Fibroblast of the aortic adventitia (primary cell): ENCODE measurements at regions not wholly inside any gene's neighbourhood (a gene's known extent, or its start where the extent isn't known, plus 50 kb on each side); places are given as distances from the start of the nearest gene placed in this dataset.

Source experiments
- DNase-seq: peaks from one replicate; pipeline ENCODE4 v3.0.0-alpha.2; 2010; ENCODE audit warnings: low read depth
- H3K4me3 ChIP-seq: 2 replicates; pipeline ENCODE4 v1.5.1; 2011; ENCODE audit warnings: low read depth, mild to moderate bottlenecking, control low read depth, low read length, moderate library complexity
- TF ChIP-seq, protein P1 (sequence below): IDR thresholded peaks from 2 replicates; pipeline ENCODE4 v1.5.1; 2011; ENCODE audit warnings: mild to moderate bottlenecking, low read length, control low read depth, inconsistent platforms; ENCODE audit not compliant: insufficient read depth

GRCh38 chr3:89974903-89975519 lies 867.6 kb downstream of the EPHA3 start:
- TF ChIP-seq, protein P1, sequence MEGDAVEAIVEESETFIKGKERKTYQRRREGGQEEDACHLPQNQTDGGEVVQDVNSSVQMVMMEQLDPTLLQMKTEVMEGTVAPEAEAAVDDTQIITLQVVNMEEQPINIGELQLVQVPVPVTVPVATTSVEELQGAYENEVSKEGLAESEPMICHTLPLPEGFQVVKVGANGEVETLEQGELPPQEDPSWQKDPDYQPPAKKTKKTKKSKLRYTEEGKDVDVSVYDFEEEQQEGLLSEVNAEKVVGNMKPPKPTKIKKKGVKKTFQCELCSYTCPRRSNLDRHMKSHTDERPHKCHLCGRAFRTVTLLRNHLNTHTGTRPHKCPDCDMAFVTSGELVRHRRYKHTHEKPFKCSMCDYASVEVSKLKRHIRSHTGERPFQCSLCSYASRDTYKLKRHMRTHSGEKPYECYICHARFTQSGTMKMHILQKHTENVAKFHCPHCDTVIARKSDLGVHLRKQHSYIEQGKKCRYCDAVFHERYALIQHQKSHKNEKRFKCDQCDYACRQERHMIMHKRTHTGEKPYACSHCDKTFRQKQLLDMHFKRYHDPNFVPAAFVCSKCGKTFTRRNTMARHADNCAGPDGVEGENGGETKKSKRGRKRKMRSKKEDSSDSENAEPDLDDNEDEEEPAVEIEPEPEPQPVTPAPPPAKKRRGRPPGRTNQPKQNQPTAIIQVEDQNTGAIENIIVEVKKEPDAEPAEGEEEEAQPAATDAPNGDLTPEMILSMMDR: no peak
- no peak for DNase-seq
- H3K4me3 ChIP-seq: no peak overlapping the region

DNA sequence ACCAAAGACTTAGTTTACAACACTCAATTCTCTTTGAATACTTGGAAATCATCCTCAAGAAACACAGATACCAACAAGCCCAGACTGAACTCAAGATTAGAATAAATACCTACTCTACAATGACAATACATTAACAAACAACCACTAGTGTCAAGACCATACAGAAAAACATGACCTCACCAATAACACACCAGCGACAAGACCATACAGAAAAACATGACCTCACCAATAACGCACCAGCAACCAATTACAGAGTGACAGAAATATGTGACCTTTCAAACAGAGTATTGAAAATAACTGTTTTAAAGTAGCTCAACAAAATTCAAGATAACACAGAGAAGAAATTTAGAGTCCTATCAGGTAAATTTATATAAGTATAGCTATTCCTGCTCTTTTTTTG lies 876.0 kb downstream of the EPHA3 start:
- H3K4me3 ChIP-seq: no peak overlapping the region
- DNase-seq: no peak
- TF ChIP-seq, protein P1: no peak

DNA sequence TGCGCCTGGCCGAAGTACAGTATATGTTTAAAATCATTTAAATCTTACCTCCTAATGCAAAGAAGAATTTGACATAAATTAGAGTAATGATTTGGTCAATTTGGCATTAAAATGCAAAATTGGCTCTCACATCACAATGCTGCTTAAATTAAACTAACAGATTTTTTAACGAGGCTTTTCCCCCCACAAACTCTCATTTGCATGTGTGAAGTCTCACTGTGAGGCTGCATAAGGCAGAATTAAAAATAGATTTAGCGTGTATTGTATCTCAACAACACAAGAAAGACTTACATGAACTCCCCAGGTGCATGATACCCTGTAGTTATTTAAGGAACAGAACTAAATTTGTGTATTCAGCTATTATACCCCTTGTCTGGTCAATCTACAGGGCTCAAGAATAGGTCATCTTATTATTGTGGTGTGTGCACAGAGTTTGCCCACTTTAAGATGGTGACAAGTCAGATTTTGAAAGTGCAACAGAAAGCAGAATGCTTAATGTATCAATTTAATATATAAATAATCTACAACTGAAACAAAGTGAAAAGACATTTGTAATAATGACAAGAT lies 897.9 kb downstream of the EPHA3 start:
- TF ChIP-seq, protein P1: no peak
- H3K4me3 ChIP-seq: no peak overlapping the region
- DNase-seq: no peak

DNA sequence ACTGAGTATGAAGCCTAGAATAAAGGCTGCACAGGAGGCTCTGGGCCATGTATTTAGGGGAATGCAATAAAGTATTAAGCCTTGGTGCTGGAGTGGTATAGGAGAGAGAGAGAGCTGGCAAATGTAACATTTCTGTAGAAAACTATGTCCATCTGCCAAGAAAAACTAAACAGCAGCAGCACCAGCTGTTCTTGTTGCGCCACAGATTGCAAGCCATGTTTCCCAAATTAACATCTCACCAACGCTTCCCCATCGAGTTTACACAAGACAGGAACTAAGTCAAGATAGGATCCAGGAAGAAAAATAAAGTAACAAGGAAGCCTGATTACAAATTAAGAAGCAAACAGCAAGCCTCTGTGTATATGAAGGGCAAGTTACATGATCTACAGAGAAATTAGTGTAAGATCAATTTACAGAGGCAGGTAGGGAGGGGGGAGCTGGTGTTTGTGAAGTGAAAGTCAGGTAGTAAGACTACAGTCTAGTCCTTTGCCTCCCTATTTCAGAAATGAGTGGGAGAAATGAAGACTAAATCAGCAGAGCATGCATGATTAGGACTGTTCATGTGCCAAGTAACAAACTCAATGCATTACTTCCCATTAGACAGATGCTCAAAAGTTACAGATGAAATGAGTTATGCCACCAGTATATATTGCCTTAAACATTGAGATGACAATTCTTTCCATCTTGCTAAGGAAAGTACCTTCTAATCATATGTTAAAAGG lies 900.5 kb downstream of the EPHA3 start:
- H3K4me3 ChIP-seq: no peak overlapping the region
- peak; percentile 56 for DNase-seq
- TF ChIP-seq, protein P1: no peak

GRCh38 chr3:90010341-90010740 lies 902.9 kb downstream of the EPHA3 start:
- DNase-seq: peak; percentile 67
- H3K4me3 ChIP-seq: no peak overlapping the region
- TF ChIP-seq, protein P1: no peak

DNA sequence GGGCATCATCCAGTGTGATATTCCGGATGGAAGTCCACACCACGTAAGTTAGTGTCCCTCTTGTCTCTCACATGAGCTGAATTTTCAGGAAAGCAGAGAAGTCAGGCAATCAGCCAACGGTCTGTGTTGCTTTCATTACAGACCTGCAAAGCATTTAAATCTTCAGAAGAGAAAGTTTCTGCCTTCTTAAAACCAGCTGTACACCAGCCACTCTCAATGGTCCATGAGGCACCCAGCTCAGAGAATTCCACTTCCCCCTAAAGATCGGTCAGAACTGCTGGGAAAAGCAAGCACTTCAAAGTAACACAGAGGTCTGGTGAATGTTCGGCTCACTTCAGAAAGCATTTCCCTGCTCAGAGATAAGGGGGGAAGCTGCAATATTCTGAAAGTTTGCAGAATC lies 903.7 kb downstream of the EPHA3 start:
- H3K4me3 ChIP-seq: no peak overlapping the region
- DNase-seq: peak; percentile 25
- TF ChIP-seq, protein P1: no peak
